Activated CD8-positive, alpha-beta T cell treated with anti-CD3 and anti-CD28 coated beads for 36 hours (primary cell): ENCODE measurements at regions not wholly inside any gene's neighbourhood (a gene's known extent, or its start where the extent isn't known, plus 50 kb on each side); places are given as distances from the start of the nearest gene placed in this dataset.

ENCODE experiments used
- ATAC-seq: fragments of 200-7000 bp; cut with Tn5 transposase; one replicate; pipeline ENCODE4 v1.10.0; 2021; ENCODE audit warnings: mild to moderate bottlenecking, moderate library complexity
- CTCF ChIA-PET: fragments of 350-600 bp; sonication (Branson Sonifier 250); formaldehyde crosslinking; loops from one replicate; lab custom pipeline; 2021; ENCODE audit warnings: antibody characterized with exemption; lab: Charles Lee
- POLR2A ChIA-PET: fragments of 350-600 bp; sonication (Branson Sonifier 250); formaldehyde crosslinking; loops from one replicate; lab custom pipeline; 2021; ENCODE audit warnings: antibody characterized with exemption; lab: Charles Lee
- DNase-seq: peaks from one replicate; pipeline ENCODE4 v3.0.0-alpha.2; 2020
- H3K27ac Mint-ChIP-seq: one replicate; pipeline ENCODE4 v1.8.0; 2021; ENCODE audit warnings: mild to moderate bottlenecking, mixed read lengths
- H3K27me3 Mint-ChIP-seq: one replicate; pipeline ENCODE4 v1.8.0; 2021; ENCODE audit warnings: mixed read lengths
- H3K36me3 Mint-ChIP-seq: one replicate; pipeline ENCODE4 v1.8.0; 2021; ENCODE audit warnings: low read depth, mixed read lengths
- H3K4me1 Mint-ChIP-seq: one replicate; pipeline ENCODE4 v1.8.0; 2021; ENCODE audit warnings: low read depth, mixed read lengths
- H3K4me3 Mint-ChIP-seq: one replicate; pipeline ENCODE4 v1.8.0; 2021; ENCODE audit warnings: mild to moderate bottlenecking, moderate library complexity, mixed read lengths
- H3K9me3 Mint-ChIP-seq: one replicate; pipeline ENCODE4 v1.8.0; 2021; ENCODE audit warnings: mixed read lengths
- intact Hi-C: fragments of 100-400 bp; cut with micrococcal nuclease; formaldehyde crosslinking; loops from one replicate; pipeline ENCODE4 v1.10.0; 2022
- TF ChIP-seq, protein P1 (sequence below): fragments of 200-600 bp; IDR thresholded peaks from one replicate; pipeline ENCODE4 v1.8.0; 2022; ENCODE audit warnings: antibody characterized with exemption, mild to moderate bottlenecking

GRCh38 chr6:44042989-44043478 lies 84.2 kb downstream of the MRPL14 start:
- DNase-seq (no peak), ATAC-seq (no peak)
- ChIA-PET POLR2A (no interaction called here), CTCF (interaction anchor here (2.2 kb wide), 1 partner anchor 31 kb away, joined by 7 read pairs; no protein-coding TSS in a partner anchor)
- H3K4me1 Mint-ChIP-seq = peaks cover 11% of the 10 kb centered on the region
- H3K27me3 Mint-ChIP-seq = no peaks in the 10 kb centered on the region
- no peak overlapping the region for H3K27ac Mint-ChIP-seq
- intact Hi-C loops = no loop called here
- H3K9me3 Mint-ChIP-seq = no peaks in the 10 kb centered on the region
- TF ChIP-seq, protein P1, sequence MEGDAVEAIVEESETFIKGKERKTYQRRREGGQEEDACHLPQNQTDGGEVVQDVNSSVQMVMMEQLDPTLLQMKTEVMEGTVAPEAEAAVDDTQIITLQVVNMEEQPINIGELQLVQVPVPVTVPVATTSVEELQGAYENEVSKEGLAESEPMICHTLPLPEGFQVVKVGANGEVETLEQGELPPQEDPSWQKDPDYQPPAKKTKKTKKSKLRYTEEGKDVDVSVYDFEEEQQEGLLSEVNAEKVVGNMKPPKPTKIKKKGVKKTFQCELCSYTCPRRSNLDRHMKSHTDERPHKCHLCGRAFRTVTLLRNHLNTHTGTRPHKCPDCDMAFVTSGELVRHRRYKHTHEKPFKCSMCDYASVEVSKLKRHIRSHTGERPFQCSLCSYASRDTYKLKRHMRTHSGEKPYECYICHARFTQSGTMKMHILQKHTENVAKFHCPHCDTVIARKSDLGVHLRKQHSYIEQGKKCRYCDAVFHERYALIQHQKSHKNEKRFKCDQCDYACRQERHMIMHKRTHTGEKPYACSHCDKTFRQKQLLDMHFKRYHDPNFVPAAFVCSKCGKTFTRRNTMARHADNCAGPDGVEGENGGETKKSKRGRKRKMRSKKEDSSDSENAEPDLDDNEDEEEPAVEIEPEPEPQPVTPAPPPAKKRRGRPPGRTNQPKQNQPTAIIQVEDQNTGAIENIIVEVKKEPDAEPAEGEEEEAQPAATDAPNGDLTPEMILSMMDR = no peak
- no peak overlapping the region for H3K4me3 Mint-ChIP-seq
- H3K36me3 Mint-ChIP-seq = no peaks in the 10 kb centered on the region

DNA sequence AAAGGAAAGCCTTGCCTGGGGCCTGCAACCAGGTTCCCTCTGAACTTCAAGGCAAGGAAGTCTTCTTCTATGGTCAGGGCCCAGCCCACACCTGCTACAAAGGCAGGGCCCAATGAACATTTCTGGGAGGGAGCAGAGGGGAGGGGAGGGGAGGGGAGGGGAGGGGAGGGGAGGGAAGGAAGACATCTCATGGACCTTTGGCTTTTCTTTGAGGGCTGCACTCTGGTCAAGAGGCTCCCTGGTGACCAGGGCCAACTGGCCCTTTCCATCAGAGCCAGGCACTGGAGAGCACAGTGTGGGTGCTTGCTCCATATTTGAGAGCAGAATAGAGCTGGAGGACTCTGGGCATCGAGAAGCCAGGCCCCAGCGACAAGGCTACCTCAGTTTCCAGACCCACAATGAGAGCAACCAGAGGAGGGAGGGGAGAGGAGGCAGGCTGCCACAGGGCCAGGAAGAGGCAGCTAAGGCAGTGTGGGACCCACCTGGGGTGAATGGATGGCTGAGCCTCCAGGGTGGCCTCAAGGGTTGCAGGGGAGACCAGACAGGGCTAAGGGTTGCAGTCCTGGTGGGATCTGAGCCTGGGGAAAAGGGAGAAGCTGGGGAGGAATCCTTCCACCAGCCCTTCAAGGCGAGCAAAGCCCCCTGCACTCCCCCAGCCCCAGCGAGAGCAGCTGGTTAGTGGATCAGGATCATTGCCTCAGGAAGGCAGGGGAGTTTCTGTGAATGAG lies 84.8 kb downstream of the MRPL14 start:
- DNase-seq = no peak
- H3K4me1 Mint-ChIP-seq = peaks cover 11% of the 10 kb centered on the region

DNA sequence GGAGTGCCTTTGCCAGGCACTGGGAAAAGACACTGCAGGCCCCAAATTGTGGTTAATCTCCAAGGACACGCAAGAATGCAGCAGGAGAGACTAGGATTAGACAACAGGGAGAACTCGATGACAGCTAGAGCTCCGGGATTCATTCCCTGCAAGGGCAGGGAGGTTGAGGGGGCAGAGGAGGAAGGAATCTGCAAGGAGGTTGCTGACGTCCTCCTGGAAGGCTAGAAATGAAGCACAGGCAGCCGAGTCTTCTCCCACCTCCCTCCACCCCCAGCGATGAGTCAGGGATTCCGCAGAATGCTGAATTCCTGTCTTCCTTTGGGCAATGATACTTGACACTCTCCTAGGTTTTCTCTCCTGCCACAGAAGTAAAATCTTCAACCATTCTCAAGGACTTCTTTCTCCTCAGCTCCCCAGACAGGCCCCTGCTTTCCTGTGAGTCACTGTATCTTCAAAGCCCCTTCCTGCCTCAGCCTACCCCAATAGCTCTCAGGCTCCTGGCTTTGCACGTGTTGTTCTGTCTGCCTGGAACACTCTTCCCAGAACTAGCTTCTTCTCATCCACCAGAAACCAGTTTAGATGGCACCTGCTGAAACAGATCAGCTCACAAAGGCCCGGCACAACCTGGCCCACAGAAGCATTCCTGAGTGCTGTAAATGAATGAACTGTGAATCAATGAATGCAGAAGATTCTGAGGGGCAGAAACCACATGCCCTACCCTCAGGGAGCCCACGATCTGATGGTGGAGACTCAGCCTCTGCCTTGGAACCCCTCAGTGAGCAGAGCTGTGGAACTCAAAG lies 85.6 kb downstream of the MRPL14 start:
- ATAC-seq (peak; percentile 35), DNase-seq (no peak)
- POLR2A ChIA-PET = no interaction called here
- H3K27ac Mint-ChIP-seq = peak overlapping the region; percentile 14
- TF ChIP-seq, protein P1 = no peak
- no peaks in the 10 kb centered on the region for H3K36me3 Mint-ChIP-seq
- intact Hi-C loops = no loop called here
- no peak overlapping the region for H3K4me3 Mint-ChIP-seq
- CTCF ChIA-PET = interaction anchor here (2.2 kb wide), 1 partner anchor 32 kb away, joined by 7 read pairs; no protein-coding TSS in a partner anchor
- no peaks in the 10 kb centered on the region for H3K27me3 Mint-ChIP-seq
- H3K4me1 Mint-ChIP-seq = peaks cover 11% of the 10 kb centered on the region
- H3K9me3 Mint-ChIP-seq = no peaks in the 10 kb centered on the region

More for the DNA sequence above, 84.8 kb downstream of the MRPL14 start:
- Mint-ChIP-seq H3K27me3 (no peaks in the 10 kb centered on the region), H3K36me3 (no peaks in the 10 kb centered on the region), H3K27ac (no peak overlapping the region), H3K4me3 (no peak overlapping the region), H3K9me3 (no peaks in the 10 kb centered on the region)
- no peak for ATAC-seq
- POLR2A ChIA-PET = no interaction called here
- intact Hi-C loops = no loop called here
- CTCF ChIA-PET = interaction anchor here (2.2 kb wide), 1 partner anchor 32 kb away, joined by 7 read pairs; no protein-coding TSS in a partner anchor
- TF ChIP-seq, protein P1 = no peak

GRCh38 chr6:44040786-44041185 lies 86.5 kb downstream of the MRPL14 start:
- DNase-seq = no peak
- TF ChIP-seq, protein P1 = no peak
- no peaks in the 10 kb centered on the region for H3K27me3 Mint-ChIP-seq
- no peak overlapping the region for H3K4me3 Mint-ChIP-seq
- POLR2A ChIA-PET = interaction anchor here (0.6 kb wide), 1 partner anchor 30 kb away, joined by 4 read pairs; no protein-coding TSS in a partner anchor
- H3K27ac Mint-ChIP-seq = no peak overlapping the region
- H3K9me3 Mint-ChIP-seq = no peaks in the 10 kb centered on the region
- no peak for ATAC-seq
- intact Hi-C loops = no loop called here
- CTCF ChIA-PET = no interaction called here
- no peaks in the 10 kb centered on the region for H3K36me3 Mint-ChIP-seq
- H3K4me1 Mint-ChIP-seq = peaks cover 8% of the 10 kb centered on the region
